GM12878 (cell line): ENCODE measurements at regions not wholly inside any gene's neighbourhood (a gene's known extent, or its start where the extent isn't known, plus 50 kb on each side); places are given as distances from the start of the nearest gene placed in this dataset.

Experiments used
- BHLHE40 ChIP-seq, 2 experiments: fragments of 450-650 bp in 1 of 2; IDR thresholded peaks; 2 replicates each; pipeline ENCODE4 v1.6.1; 2011 to 2017; ENCODE audit warnings: low read depth in 2 of 2, borderline replicate concordance in 1 of 2, improper control_type of control experiment in 1 of 2, low read length in 1 of 2, mild to moderate bottlenecking in 1 of 2
- EZH2 ChIP-seq: IDR thresholded peaks from 2 replicates; pipeline ENCODE4 v1.6.1; 2012; ENCODE audit warnings: low read depth, mild to moderate bottlenecking, control low read depth, inconsistent platforms, low read length, borderline replicate concordance; ENCODE audit not compliant: control insufficient read depth
- FOXM1 ChIP-seq: IDR thresholded peaks from 2 replicates; pipeline ENCODE4 v1.6.1; 2012; ENCODE audit warnings: low read depth, mild to moderate bottlenecking, inconsistent platforms, low read length, moderate library complexity
- NFYA ChIP-seq: IDR thresholded peaks from 2 replicates; pipeline ENCODE4 v1.6.1; 2011; ENCODE audit warnings: low read depth, mild to moderate bottlenecking, low read length, improper control_type of control experiment, borderline replicate concordance
- NRF1 ChIP-seq: conservative IDR thresholded peaks from 2 replicates; pipeline ENCODE4 v1.6.1; 2011; ENCODE audit warnings: mild to moderate bottlenecking, low read depth, low read length, improper control_type of control experiment
- POLR2AphosphoS5 ChIP-seq: IDR thresholded peaks from 2 replicates; pipeline ENCODE4 v1.6.1; 2011; ENCODE audit warnings: mild to moderate bottlenecking, low read length, inconsistent platforms
- SIN3A ChIP-seq: IDR thresholded peaks from 2 replicates; pipeline ENCODE4 v1.6.1; 2012; ENCODE audit warnings: low read depth, low read length, improper control_type of control experiment
- SMAD1 ChIP-seq: fragments of 450-650 bp; IDR thresholded peaks from 2 replicates; pipeline ENCODE4 v1.6.1; 2018; ENCODE audit warnings: mild to moderate bottlenecking, low read depth; ENCODE audit not compliant: partially characterized antibody
- ZNF24 ChIP-seq: fragments of 450-650 bp; IDR thresholded peaks from 2 replicates; pipeline ENCODE4 v1.6.1; 2017; ENCODE audit warnings: antibody characterized with exemption, mild to moderate bottlenecking
- TF ChIP-seq, protein P1 (sequence below): IDR thresholded peaks from 2 replicates; pipeline ENCODE4 v1.6.1; 2012; ENCODE audit warnings: low read depth, low read length, improper control_type of control experiment
- TF ChIP-seq, protein P2 (sequence below), 3 experiments: IDR thresholded peaks in 2 of 3; conservative IDR thresholded peaks in 1 of 3; 2 replicates each; pipeline ENCODE4 v1.5.1; 2011; ENCODE audit warnings: low read depth in 3 of 3, low read length in 3 of 3, mild to moderate bottlenecking in 3 of 3, control low read depth in 2 of 3, moderate library complexity in 2 of 3, inconsistent platforms in 1 of 3, mixed read lengths in 1 of 3; ENCODE audit not compliant: control insufficient read depth in 2 of 3, insufficient read depth in 1 of 3; ENCODE audit errors: extremely low read depth in 1 of 3
- TF ChIP-seq, protein P3 (sequence below): fragments of 450-650 bp; formaldehyde crosslinking; IDR thresholded peaks from 2 replicates; pipeline ENCODE4 v1.4.0; 2020; ENCODE audit warnings: mild to moderate bottlenecking, moderate library complexity

DNA sequence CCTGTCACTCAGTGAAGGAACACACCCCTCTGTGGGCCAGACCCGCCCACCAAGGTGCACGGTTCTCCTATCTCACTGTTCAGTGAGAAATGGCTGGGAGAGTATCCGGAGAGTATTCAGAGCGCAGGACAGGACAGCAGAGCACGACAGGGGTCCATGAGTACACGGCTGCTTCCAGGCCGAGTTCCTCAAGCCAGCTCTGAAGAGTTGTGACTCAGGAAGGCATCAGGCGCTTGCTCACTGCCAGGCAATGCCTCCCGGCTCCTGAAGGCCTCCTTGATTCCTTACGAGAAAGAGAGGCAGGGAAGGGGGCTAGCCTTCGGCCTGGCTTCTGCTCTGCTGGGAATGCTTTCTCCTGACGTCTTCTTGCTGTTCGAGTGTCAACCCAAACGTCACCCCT is 132.1 kb upstream of the PPP1R26 start:
- no peak for TF ChIP-seq EZH2
- TF ChIP-seq, protein P1, sequence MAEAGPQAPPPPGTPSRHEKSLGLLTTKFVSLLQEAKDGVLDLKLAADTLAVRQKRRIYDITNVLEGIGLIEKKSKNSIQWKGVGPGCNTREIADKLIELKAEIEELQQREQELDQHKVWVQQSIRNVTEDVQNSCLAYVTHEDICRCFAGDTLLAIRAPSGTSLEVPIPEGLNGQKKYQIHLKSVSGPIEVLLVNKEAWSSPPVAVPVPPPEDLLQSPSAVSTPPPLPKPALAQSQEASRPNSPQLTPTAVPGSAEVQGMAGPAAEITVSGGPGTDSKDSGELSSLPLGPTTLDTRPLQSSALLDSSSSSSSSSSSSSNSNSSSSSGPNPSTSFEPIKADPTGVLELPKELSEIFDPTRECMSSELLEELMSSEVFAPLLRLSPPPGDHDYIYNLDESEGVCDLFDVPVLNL = no peak
- TF ChIP-seq FOXM1 = no peak
- TF ChIP-seq SIN3A = no peak
- TF ChIP-seq ZNF24 = no peak
- TF ChIP-seq, protein P2, sequence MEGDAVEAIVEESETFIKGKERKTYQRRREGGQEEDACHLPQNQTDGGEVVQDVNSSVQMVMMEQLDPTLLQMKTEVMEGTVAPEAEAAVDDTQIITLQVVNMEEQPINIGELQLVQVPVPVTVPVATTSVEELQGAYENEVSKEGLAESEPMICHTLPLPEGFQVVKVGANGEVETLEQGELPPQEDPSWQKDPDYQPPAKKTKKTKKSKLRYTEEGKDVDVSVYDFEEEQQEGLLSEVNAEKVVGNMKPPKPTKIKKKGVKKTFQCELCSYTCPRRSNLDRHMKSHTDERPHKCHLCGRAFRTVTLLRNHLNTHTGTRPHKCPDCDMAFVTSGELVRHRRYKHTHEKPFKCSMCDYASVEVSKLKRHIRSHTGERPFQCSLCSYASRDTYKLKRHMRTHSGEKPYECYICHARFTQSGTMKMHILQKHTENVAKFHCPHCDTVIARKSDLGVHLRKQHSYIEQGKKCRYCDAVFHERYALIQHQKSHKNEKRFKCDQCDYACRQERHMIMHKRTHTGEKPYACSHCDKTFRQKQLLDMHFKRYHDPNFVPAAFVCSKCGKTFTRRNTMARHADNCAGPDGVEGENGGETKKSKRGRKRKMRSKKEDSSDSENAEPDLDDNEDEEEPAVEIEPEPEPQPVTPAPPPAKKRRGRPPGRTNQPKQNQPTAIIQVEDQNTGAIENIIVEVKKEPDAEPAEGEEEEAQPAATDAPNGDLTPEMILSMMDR (IDR thresholded peaks at IDR 0.05 in 2 of 3, conservative IDR thresholded peaks at IDR 0.05 in 1 of 3; ENCODE audit: control insufficient read depth in 2 of 3, extremely low read depth in 1 of 3, insufficient read depth in 1 of 3, low read depth in 3 of 3, low read length in 3 of 3) = no peak
- TF ChIP-seq, protein P3, sequence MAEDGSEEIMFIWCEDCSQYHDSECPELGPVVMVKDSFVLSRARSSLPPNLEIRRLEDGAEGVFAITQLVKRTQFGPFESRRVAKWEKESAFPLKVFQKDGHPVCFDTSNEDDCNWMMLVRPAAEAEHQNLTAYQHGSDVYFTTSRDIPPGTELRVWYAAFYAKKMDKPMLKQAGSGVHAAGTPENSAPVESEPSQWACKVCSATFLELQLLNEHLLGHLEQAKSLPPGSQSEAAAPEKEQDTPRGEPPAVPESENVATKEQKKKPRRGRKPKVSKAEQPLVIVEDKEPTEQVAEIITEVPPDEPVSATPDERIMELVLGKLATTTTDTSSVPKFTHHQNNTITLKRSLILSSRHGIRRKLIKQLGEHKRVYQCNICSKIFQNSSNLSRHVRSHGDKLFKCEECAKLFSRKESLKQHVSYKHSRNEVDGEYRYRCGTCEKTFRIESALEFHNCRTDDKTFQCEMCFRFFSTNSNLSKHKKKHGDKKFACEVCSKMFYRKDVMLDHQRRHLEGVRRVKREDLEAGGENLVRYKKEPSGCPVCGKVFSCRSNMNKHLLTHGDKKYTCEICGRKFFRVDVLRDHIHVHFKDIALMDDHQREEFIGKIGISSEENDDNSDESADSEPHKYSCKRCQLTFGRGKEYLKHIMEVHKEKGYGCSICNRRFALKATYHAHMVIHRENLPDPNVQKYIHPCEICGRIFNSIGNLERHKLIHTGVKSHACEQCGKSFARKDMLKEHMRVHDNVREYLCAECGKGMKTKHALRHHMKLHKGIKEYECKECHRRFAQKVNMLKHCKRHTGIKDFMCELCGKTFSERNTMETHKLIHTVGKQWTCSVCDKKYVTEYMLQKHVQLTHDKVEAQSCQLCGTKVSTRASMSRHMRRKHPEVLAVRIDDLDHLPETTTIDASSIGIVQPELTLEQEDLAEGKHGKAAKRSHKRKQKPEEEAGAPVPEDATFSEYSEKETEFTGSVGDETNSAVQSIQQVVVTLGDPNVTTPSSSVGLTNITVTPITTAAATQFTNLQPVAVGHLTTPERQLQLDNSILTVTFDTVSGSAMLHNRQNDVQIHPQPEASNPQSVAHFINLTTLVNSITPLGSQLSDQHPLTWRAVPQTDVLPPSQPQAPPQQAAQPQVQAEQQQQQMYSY = no peak
- no peak for TF ChIP-seq SMAD1
- TF ChIP-seq POLR2AphosphoS5 = no peak
- no peak for TF ChIP-seq NRF1
- TF ChIP-seq NFYA = no peak
- TF ChIP-seq BHLHE40 (IDR thresholded peaks at IDR 0.05; ENCODE audit: borderline replicate concordance in 1 of 2, low read depth in 2 of 2, low read length in 1 of 2) = no peak
